Ecto neural progenitor cell (in vitro differentiated cells): ENCODE measurements at regions not wholly inside any gene's neighbourhood (a gene's known extent, or its start where the extent isn't known, plus 50 kb on each side); places are given as distances from the start of the nearest gene placed in this dataset.
A peak's percentile ranks its signal among the peaks of the same experiment; 100 is the strongest.

Experiments used
- DNase-seq: peaks from one replicate; pipeline ENCODE4 v3.0.0-alpha.2; 2018; ENCODE audit warnings: low spot score

DNA sequence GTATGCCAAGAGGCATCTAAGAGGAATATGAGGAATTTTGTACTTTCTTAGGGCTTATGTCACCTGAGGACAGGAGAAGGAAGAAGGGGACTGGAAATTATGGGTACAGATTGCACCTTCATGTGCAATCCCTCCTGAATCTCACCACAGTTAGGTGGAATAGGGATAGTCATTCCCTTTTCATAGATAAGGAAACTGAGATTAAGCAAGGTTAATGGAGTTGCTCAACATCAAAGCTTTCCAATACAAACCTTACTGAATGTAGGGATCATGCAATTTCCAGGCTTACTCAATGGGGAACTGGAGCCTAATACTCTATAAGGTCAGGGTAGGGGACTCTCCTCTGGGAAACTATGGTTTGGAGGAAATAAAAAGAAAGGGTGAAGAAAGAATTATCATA is 133.0 kb downstream of the C11orf87 start:
- no peak for DNase-seq

DNA sequence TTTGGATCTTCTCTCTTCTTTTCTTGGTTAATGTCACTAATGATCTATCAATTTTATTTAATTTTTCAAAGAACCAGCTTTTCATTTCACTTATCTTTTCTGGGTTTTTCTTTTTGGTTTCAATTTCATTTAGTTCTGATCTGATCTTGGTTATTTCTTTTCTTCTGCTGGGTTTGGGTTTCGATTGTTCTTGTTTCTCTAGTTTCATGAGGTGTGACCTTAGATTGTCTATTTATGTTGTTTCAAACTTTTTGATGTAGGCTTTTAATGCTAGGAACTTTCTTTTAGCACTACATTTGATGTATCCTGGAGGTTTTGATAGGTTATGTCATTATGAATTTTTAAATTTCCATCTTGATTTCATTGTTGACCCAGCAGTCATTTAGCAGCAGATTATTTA is 142.3 kb downstream of the C11orf87 start:
- no peak for DNase-seq

DNA sequence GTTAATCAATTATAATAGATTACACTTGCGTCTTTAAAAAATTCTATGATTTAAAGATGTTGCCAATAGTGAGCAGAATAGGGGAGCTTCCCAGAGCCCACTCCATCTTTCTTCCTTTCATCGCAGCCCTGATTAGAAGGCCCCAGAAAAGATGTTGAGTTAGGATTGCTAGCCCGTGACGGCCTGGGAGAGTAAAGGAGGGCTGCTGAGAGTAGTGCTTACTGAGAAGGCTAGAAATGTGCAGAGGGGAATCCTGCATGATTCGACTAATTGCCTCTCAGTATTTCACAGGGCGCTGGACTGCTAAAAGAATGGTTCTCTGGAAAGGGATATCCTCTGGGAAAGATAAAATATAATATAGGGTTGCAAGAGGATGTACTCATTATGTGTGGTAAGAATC is 160.5 kb downstream of the C11orf87 start:
- no peak for DNase-seq

DNA sequence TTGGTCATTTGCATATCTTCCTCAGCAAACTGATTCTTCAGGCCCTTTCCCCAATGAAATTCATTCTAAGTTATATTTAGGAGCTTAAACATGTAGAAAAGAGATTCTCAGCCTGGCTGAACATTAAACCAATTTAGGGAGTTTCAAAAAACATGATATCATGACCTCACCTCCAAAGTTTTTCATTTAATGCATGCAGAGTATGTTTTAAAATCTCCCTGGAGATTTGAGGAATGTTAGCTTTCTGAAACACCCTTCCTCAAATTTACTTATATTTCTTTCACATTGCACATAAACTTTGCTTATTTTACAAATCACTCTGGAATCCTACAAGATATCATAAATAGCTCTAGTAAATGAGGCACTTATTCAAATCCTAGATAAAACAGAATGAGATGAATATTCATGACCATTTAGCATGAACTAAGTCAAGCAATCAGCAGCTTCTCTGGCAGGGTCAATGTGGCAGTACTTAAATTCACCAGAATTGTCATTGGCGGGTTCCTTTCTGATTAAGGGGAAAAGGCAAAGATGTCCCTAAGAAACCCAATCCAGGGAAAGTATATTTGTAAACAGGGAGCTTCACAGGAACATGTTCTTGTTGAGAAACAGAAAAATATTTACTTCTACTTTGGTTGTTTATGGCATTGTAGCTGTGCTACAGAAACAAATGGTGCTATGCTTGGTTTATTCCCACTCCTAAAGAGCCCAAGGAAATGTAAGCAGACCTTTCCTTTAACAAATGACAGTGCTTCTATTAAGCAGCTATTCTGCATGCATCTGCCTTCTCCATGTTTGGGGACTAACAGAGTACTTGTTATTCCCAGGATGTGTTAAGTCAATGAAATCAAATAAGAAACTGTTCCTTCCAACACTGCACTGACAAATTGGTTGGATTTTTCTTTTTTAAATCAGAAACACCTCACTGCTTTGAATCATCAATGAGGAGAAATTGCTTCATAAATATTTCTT is 162.3 kb downstream of the C11orf87 start:
- no peak for DNase-seq

DNA sequence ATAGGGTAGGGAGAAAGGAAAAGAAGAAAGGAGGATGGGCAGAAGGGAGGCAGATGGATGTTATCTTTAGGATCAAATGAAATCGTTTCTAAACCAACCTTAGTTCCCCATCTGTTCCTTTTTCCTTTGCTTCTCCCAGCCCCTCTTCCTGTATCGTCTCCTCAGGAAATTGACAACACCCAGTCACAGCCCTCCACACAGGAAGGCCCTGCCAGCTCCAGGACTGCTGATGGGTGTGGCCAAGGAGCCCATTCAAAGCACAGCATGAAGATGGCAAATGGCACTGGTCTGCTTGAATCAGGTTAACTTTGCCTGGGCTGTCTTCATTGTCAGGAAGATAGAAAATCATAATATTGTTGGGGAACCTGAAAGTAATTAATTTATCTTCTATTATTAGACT is 164.8 kb downstream of the C11orf87 start:
- no peak for DNase-seq

DNA sequence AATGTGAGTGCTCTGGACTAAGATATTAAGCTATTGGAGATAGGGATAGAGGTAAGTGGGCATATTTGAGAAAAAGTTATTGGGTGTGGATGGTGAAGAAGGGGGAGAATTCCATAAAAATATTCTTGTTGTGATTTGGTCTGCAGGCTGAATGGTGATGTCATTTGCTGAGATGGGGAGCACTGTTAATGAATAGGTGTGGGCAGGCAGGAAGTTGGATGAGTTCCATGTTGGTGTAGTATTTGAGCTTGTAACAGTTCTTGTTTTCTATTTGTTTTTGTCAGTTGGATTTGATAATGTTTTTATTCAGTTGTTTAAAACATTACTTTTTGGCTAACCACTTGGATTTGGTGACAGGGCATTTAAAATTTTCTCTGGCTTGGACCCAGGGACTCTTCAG is 168.8 kb downstream of the C11orf87 start:
- no peak for DNase-seq

DNA sequence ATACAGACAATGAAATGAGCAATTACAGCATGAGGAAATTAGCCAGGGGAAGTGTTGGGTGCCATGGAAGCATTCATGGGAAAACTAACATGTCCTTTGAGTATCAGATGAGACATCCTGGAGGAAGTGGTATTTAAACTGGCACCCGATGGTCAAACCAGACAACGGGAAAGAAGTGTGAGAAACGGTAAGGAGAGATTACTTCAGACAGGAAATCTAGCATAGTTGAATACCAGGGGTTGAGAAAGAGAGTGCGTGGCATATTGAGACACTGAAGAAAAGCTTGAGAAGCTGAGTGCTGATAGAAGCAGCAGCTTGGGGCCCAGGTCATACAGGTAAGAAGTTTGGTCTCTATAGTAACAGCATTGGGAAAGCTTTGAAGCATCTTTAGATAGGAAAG is 175.3 kb downstream of the C11orf87 start:
- DNase-seq: no peak

DNA sequence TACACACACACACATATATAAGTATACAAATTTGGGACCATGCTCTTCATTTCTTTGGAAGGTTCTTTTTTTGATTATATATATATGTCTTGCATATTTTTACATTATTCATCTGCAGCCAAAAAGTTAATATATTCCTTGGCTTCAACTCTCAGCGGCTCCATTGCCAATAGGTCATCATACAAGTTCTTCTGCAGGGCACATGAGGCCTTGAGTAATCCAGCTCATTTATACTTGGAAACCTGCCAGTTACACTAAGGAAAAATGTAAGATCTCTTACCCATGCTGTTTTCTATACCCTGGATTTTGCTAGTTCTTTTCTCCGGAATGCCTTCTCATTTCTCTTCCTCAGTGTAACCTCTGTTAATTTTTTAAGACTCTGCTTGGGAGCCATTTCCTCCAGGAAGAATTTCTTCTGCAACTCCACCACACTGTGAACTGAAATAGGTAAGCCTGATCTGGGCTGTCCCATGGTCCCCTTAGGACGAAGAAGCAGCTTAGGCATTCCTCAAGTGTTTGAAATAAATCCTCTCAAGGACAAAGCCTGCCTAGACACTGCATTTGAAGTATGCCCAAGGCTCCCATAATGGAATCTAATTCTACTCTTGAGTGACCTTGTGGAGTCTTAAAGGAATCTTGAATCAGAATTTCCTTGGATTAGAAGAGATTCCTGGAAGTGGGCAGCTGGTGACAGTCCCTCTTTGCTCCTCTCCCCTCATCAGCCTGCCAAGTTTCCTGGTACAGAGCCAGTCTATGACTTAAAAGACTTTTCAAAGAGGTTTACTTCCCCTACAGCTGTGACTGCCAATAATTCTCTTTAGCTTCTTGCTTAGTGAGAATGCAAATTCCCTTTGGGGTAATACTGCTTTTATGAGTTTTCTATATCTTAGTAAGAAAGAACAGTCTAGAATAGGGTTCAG is 182.8 kb downstream of the C11orf87 start:
- no peak for DNase-seq

DNA sequence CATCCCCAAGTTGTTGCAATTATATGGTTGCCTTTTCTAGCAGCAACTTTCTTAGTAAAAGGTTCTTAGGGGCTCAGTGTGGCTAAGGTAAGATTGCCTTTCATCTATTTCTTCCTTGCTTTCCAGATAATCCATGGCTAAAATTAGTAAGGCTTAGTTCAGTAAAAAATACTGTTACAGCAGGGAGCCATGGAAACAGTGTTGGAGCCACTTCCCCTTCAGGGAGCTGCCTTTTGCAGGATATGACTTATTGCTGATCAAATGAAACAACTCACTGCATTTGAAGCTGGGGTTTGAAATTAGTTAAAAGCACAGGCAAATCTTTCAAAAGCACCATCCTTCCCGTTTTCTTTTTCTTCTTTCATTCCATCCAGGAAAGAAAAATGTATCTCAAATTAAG is 184.3 kb downstream of the C11orf87 start:
- no peak for DNase-seq

DNA sequence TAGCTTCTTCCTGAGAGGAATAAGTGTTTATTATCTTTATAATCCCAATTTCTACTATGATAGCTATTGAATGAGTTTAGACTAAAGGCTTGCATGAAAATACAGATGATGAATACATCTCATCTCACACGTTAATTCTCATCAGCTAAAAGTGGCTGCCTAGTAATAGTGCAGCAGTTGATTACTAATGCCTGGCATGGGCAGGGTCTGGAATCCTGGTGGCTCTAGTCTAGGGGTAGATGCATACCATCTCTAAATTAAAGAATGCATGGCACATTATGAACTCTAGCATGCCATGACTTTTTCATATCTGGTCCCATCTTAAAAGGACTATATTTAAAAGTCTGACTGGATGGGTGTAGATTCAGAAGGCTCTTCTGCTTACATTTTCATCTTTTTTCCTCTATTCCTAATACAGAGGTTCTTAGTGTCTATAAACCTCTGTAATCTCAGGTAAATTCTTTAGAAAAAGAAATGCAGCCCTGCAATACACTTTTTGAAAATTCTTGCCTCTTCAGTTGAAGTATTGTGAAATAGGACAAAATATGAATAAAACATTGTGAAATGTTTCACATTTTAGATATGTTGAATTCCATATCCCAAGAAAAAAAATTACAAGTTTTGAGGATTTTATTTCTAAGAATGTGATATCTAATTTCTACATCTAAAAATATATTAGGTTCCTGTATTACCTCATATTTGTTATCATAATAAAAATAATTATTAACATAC is 187.6 kb downstream of the C11orf87 start:
- DNase-seq: no peak

DNA sequence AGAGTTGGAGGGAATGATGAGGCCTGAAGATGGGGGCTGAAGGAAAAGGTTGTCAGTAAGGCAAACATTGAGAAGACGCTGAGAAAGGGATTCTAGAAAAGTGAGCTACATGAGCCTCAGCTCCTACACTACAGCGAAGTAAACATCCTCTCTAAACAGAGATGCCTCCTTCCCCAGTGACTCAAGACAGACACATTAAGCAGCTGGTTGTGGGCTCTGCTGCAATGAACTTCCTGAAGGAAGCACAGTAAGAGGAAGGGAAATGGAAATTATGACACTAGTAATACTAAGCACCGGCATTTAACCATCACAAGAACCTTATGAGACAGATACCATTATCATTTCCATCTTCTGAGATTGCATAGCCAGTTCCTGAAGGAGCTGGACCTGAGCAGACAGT is 190.5 kb downstream of the C11orf87 start:
- DNase-seq: no peak

DNA sequence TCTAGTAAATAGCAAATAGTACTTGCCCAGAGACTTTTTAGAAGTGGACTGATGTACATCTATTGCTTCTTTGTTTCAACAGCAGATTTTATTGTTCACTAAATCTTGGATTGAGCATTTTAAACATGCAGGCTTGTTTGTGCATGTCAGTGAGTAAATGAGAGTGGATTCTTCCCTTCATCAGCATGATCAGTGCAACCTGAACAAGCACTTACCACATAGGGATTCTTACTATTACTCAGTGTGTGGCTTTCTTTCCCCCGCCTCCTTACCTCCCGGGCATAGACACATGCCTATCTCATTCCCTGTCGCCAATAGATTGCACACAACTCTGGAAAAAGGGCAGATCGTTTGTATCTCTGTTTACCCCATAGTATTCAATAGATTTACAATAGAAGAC is 197.5 kb downstream of the C11orf87 start:
- DNase-seq: no peak

DNA sequence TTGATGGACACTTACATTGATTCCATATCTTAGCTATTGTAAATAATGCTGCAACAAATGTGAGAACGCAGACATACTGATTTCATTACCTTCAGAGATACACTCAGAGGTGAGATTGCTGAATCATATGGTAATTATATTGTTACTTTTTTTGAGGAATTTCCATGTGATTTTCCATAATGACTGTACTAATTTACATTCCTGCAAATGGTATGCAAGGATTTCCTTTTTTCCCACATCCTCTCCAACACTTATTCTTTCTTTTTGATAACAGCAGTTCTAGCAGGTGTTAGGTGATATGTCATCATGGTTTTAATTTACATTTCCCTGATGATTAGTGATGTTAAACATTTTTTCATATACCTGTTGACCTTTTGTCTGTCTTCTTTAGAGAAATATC is 207.7 kb downstream of the C11orf87 start:
- no peak for DNase-seq

DNA sequence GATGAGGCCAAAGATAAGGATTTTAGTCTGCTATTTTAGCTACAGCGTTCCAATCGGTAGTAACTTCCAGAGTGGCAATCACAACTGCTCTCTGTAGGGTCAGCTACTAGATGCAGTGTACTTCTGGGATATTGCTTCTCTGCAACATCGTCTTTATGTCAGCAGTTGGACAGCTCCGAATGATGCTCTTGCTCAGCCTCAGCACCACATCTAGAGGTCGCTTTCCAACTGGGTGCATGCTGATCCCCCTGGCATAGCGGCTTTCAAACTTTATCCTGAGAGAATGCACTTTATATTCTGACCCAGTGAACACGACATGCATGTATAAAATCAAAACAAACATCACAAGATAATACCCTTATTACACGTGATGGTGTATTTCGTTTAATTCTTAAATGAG is 219.6 kb downstream of the C11orf87 start:
- DNase-seq: peak; percentile 60

DNA sequence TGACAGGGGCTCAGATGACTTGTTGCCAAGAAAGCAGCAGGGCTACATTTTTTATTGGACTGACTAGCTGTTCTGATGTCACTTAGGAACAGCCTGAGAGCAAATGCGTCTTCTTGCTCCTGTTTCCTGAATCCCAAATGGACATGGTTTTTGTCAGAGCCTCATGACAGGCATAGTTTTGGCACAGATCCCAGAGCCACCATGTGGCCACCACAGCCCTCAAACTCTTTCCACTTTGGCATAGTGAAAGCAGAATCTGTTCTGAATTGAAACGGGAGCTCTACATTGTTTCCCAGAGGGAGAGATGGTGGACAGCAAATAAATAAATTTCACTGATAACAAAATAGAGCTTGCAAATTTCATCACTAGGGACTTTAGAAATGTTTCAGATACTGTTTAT is 222.2 kb downstream of the C11orf87 start:
- DNase-seq: no peak

DNA sequence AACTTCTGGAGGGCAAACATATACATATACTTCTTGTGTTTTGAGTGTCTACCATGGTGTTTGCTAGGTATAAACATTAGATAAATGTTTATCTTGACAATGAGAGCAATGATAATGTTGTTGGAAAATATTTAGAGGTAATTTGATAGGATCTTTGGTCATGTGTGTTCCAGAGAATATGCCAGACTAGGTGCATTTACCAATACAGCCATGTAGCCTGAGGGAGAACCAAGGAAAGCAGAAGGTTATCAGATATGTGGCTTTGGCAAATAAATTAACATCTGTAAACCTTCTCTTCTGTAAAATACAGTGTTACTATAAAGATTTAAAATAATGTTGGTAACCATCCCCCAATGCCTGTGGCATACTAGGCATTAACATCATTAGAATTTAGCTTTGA is 226.8 kb downstream of the C11orf87 start:
- DNase-seq: no peak

DNA sequence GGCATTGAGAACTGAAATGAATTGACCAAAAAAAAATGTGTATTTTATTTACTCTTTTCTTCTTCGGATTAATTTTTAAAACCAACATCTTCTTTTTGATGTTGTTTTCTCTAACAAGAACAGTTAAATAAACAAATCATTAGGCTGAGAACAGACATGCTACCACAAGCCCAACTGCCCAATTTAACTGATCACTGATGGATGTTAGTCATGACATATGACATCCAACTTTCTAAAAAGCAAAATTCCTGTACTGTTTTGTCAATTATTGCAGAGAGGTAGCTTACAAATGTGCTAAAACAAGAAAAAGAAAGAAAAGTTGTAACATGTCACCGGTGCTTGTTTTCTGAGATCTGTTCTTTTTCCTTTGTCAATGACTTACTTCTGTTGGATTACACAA is 232.1 kb downstream of the C11orf87 start:
- DNase-seq: no peak

DNA sequence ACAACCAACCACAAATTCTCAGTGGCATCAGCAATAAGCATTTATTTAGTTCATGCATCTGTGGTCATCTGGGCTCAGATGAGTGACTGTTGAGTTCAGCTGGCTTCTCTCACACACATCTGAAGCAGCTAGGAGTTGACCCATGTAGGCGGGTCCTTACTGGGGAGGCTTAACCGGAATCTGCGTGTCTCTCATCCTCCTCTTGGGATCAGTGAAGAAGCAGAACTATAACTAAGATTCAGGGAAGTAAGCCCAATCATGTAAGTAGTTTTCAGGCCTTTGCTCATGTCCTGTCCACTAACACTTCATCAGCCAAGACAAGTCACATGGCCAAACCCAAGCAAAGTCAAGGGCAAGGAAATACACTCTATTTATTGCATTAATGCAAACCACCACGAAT is 236.2 kb downstream of the C11orf87 start:
- DNase-seq: no peak

DNA sequence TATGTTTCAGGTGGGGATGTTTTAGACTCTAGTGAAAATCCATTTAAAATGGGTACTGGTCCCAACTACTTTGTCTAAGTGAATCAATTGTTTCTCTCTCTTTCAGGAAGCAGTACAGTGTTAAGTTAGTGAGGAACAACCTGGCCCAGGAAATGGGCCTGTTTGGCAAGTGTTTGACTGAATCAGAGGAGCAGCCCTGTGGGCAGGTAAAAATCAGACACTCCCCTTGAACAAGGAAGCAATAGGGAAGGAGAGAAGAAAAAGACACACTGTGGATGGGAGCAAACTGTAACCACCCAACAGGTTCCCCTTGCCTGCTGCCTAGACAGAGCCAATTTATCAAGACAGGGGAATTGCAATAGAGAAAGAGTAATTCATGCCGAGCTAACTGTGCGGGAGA is 245.7 kb downstream of the C11orf87 start:
- no peak for DNase-seq

DNA sequence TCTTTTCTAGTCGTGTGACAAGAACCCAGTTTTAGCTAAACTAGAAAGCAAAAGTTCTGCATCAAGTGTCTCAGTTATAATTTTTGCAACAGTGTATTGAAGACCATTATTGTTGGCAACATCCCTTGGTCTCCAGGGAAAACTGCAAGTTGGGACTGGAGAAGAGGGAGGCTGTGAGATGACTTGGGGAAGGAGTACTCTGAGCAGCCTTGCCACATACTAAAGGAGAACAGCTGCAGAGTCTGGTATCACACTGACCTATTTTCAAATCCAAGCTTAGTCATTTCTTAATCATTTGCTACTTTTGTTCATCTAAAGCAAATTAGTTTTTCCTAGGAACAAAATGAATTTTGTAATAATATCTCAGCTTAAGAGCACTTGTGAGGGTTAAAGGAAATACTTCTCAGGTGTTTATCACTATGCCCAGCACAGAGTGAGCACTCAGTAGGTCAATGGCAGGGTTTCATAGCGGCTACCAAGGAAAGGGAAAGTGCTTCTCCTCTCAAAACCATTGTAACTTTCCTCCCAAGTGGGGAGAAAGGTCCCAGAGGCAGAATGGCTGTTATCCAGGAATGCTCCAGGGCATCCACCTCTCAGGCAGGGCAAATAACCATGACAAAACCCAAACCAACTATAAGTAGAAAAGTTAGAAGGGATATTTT is 247.1 kb downstream of the C11orf87 start:
- no peak for DNase-seq

DNA sequence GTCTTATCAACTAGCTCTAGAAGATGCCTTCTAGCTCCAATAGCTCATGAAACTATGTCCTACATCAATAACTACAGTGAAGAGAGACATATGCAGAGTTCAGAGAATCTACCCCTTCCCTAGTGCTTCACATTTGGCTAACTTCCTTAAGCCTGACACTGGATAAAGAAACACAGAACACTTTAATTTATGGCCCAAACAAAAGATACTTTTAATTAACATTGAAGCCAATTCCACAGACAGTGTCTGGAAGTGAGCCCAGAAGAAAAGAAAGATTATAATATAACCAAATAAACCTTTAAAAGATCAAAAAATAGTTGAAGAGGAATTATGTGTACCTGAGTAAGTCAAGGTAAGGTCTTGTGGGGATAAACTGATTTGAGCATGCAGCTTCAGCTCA is 255.2 kb downstream of the C11orf87 start:
- DNase-seq: no peak

DNA sequence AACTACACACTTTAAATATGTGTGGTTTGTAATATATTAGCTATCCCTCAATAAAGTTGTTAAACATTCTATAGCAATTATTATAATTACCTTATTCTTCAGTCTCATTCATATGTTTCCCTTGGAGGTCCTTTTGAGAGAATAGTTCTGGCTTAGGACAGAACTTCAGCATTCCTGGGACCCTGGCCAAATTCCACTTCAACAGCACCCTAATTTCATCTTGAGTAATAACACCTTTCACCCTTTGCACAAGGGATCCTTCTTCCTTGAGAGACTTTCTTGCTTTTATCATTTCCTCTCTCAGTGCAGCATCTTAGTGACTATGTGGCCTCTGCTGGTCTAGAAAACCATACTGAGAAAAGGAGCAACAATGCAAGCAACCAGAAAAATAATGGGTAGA is 255.9 kb downstream of the C11orf87 start:
- no peak for DNase-seq
